Ovary (tissue), 3 donors: ENCODE measurements at regions not wholly inside any gene's neighbourhood (a gene's known extent, or its start where the extent isn't known, plus 50 kb on each side); places are given as distances from the start of the nearest gene placed in this dataset.

ENCODE experiments used
- EP300 ChIP-seq: sonication (generic); formaldehyde crosslinking; IDR thresholded peaks from one replicate; pipeline ENCODE4 v1.6.1; 2017; ENCODE audit warnings: antibody characterized with exemption
- POLR2A ChIP-seq: fragments of 450-650 bp; IDR thresholded peaks from one replicate; pipeline ENCODE4 v1.6.1; 2017; ENCODE audit warnings: antibody characterized with exemption, mild to moderate bottlenecking, moderate library complexity
- TF ChIP-seq, protein P1 (sequence below), 3 donors: fragments of 450-650 bp in 2 of 3; fragments of 200-600 bp in 1 of 3; IDR thresholded peaks; one replicate each; pipeline versions ENCODE4 v1.5.1 to v1.8.0; 2016 to 2022; ENCODE audit warnings: antibody characterized with exemption in 3 of 3, mild to moderate bottlenecking in 1 of 3
- donor health status: DM: no; HTN: no; CAD: no.

DNA sequence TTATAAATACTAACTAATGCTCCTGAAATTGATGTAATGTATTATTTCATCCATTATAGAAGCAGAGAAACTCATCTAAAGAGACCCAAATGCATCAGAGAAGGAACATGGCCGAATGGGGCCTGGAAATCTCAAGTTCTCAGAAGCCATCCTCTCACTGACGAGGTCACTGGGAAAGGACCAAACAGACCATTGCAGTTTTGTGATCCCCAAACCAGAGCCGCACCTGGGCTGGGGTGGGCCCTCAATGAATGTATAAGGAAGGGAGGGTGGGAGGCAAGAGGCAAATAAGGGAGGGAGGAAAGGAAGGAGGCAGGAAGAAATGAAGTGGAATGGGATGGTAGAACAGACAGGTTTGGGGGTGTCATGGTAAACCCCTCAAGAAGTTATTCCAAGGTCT lies 245.3 kb upstream of the ID2 start:
- TF ChIP-seq, protein P1, sequence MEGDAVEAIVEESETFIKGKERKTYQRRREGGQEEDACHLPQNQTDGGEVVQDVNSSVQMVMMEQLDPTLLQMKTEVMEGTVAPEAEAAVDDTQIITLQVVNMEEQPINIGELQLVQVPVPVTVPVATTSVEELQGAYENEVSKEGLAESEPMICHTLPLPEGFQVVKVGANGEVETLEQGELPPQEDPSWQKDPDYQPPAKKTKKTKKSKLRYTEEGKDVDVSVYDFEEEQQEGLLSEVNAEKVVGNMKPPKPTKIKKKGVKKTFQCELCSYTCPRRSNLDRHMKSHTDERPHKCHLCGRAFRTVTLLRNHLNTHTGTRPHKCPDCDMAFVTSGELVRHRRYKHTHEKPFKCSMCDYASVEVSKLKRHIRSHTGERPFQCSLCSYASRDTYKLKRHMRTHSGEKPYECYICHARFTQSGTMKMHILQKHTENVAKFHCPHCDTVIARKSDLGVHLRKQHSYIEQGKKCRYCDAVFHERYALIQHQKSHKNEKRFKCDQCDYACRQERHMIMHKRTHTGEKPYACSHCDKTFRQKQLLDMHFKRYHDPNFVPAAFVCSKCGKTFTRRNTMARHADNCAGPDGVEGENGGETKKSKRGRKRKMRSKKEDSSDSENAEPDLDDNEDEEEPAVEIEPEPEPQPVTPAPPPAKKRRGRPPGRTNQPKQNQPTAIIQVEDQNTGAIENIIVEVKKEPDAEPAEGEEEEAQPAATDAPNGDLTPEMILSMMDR (IDR thresholded peaks at IDR 0.05): no peak
- TF ChIP-seq POLR2A (no peak), EP300 (no peak)
